H1 (cell line): ENCODE measurements at regions not wholly inside any gene's neighbourhood (a gene's known extent, or its start where the extent isn't known, plus 50 kb on each side); places are given as distances from the start of the nearest gene placed in this dataset.

Experiments used
- CBX5 ChIP-seq: fragments of 300-800, 300-1000 bp; sonication (generic); IDR thresholded peaks from 2 replicates; pipeline ENCODE4 v1.7.1; 2016; ENCODE audit warnings: antibody characterized with exemption, low read length, low read depth
- CTCF ChIP-seq, 3 experiments: IDR thresholded peaks; 1 replicate in 2 of 3; 2 replicates in 1 of 3; pipeline versions ENCODE4 v1.5.1 to v1.6.1; 2011; ENCODE audit warnings: low read length in 3 of 3, mild to moderate bottlenecking in 3 of 3, inconsistent platforms in 2 of 3, low read depth in 1 of 3, moderate library complexity in 1 of 3; ENCODE audit not compliant: insufficient read depth in 1 of 3; ENCODE audit errors: control extremely low read depth in 1 of 3
- EGR1 ChIP-seq: IDR thresholded peaks from 2 replicates; pipeline ENCODE4 v1.6.1; 2011; ENCODE audit warnings: low read depth, low read length, borderline replicate concordance
- JUND ChIP-seq: IDR thresholded peaks from 2 replicates; pipeline ENCODE4 v1.6.1; 2011; ENCODE audit warnings: mild to moderate bottlenecking, improper control_type of control experiment, low read length
- SRF ChIP-seq: IDR thresholded peaks from 2 replicates; pipeline ENCODE4 v1.6.1; 2011; ENCODE audit warnings: mild to moderate bottlenecking, low read depth, low read length, moderate library complexity

GRCh38 chr16:76210157-76210556, 67.0 kb upstream of the CNTNAP4 start:
- TF ChIP-seq CBX5 = no peak
- no peak for TF ChIP-seq CTCF (IDR thresholded peaks at IDR 0.05; ENCODE audit: control extremely low read depth in 1 of 3, insufficient read depth in 1 of 3, low read depth in 1 of 3, low read length in 3 of 3)
- no peak for TF ChIP-seq SRF
- TF ChIP-seq EGR1 = no peak
- no peak for TF ChIP-seq JUND
